ENCODE measurements at regions not wholly inside any gene's neighbourhood (a gene's known extent, or its start where the extent isn't known, plus 50 kb on each side); places are given as distances from the start of the nearest gene placed in this dataset.

GRCh38 chr17:71649941-71650350 lies 470.9 kb upstream of the SOX9 start:
- no peak for DNase-seq
- H3K27me3 ChIP-seq (ENCODE audit: control insufficient read depth in 1 of 2, insufficient read depth in 2 of 2, low read length in 1 of 2) = no peaks in the 10 kb centered on the region
- no peak overlapping the region for H3K27ac ChIP-seq (ENCODE audit: low read depth in 1 of 2, low read length in 2 of 2)
- intact Hi-C loops (cut with DNase I) = no loop called here
- no peaks in the 10 kb centered on the region for H3K36me3 ChIP-seq (ENCODE audit: control insufficient read depth in 1 of 2, insufficient read depth in 2 of 2, low read length in 1 of 2)
- H3K4me3 ChIP-seq (ENCODE audit: low read length in 2 of 2) = no peak overlapping the region
- ATAC-seq (ENCODE audit: low FRiP score) = no peak
- peaks cover 3% of the 10 kb centered on the region for H3K9me3 ChIP-seq (ENCODE audit: control insufficient read depth, low read length)
- H3K4me1 ChIP-seq (ENCODE audit: control insufficient read depth in 1 of 2, insufficient read depth in 2 of 2, low read length in 2 of 2) = no peaks in the 10 kb centered on the region

- no peak overlapping the region for H3K27ac ChIP-seq (ENCODE audit: low read depth in 1 of 2, low read length in 2 of 2)
- peaks cover 1% of the 10 kb centered on the region for H3K9me3 ChIP-seq (ENCODE audit: control insufficient read depth, low read length)
- H3K27me3 ChIP-seq (ENCODE audit: control insufficient read depth in 1 of 2, insufficient read depth in 2 of 2, low read length in 1 of 2) = no peaks in the 10 kb centered on the region
- no peaks in the 10 kb centered on the region for H3K4me1 ChIP-seq (ENCODE audit: control insufficient read depth in 1 of 2, insufficient read depth in 2 of 2, low read length in 2 of 2)
- DNase-seq (no peak), ATAC-seq (ENCODE audit: low FRiP score) (no peak)
- H3K36me3 ChIP-seq (ENCODE audit: control insufficient read depth in 1 of 2, insufficient read depth in 2 of 2, low read length in 1 of 2) = no peaks in the 10 kb centered on the region
- no peak overlapping the region for H3K4me3 ChIP-seq (ENCODE audit: low read length in 2 of 2)
- intact Hi-C loops (cut with DNase I) = no loop called here
Measured at GRCh38 chr17:71655542-71655941, 465.3 kb upstream of the SOX9 start.

- H3K27me3 ChIP-seq (ENCODE audit: control insufficient read depth in 1 of 2, insufficient read depth in 2 of 2, low read length in 1 of 2) = no peaks in the 10 kb centered on the region
- H3K9me3 ChIP-seq (ENCODE audit: control insufficient read depth, low read length) = no peaks in the 10 kb centered on the region
- H3K4me1 ChIP-seq (ENCODE audit: control insufficient read depth in 1 of 2, insufficient read depth in 2 of 2, low read length in 2 of 2) = no peaks in the 10 kb centered on the region
- 37 to 39% methylated on average over 6 of the region's 6 CpGs for WGBS, 2 donors
- no peak overlapping the region for H3K4me3 ChIP-seq (ENCODE audit: low read length in 2 of 2)
- ATAC-seq (ENCODE audit: low FRiP score) (no peak), DNase-seq (no peak)
- H3K36me3 ChIP-seq (ENCODE audit: control insufficient read depth in 1 of 2, insufficient read depth in 2 of 2, low read length in 1 of 2) = no peaks in the 10 kb centered on the region
- intact Hi-C loops (cut with DNase I) = no loop called here
- H3K27ac ChIP-seq (ENCODE audit: low read depth in 1 of 2, low read length in 2 of 2) = no peak overlapping the region
Measured at GRCh38 chr17:71656964-71657858, 463.6 kb upstream of the SOX9 start.

- Histone ChIP-seq H3K27ac (ENCODE audit: low read depth in 1 of 2, low read length in 2 of 2) (no peak overlapping the region), H3K9me3 (ENCODE audit: control insufficient read depth, low read length) (no peaks in the 10 kb centered on the region), H3K36me3 (ENCODE audit: control insufficient read depth in 1 of 2, insufficient read depth in 2 of 2, low read length in 1 of 2) (no peaks in the 10 kb centered on the region), H3K4me3 (ENCODE audit: low read length in 2 of 2) (no peak overlapping the region), H3K4me1 (ENCODE audit: control insufficient read depth in 1 of 2, insufficient read depth in 2 of 2, low read length in 2 of 2) (no peaks in the 10 kb centered on the region), H3K27me3 (ENCODE audit: control insufficient read depth in 1 of 2, insufficient read depth in 2 of 2, low read length in 1 of 2) (no peaks in the 10 kb centered on the region)
- intact Hi-C loops (cut with DNase I) = no loop called here
- DNase-seq (no peak), ATAC-seq (ENCODE audit: low FRiP score) (no peak)
- WGBS, 2 donors = 77 to 82% methylated on average over 9 of the region's 9 CpGs
Measured at GRCh38 chr17:71658996-71659395, 461.8 kb upstream of the SOX9 start.

GRCh38 chr17:71664861-71665260 lies 456.0 kb upstream of the SOX9 start:
- ATAC-seq (ENCODE audit: low FRiP score) (no peak), DNase-seq (no peak)
- Histone ChIP-seq H3K27ac (ENCODE audit: low read depth in 1 of 2, low read length in 2 of 2) (no peak overlapping the region), H3K36me3 (ENCODE audit: control insufficient read depth in 1 of 2, insufficient read depth in 2 of 2, low read length in 1 of 2) (no peaks in the 10 kb centered on the region), H3K4me1 (ENCODE audit: control insufficient read depth in 1 of 2, insufficient read depth in 2 of 2, low read length in 2 of 2) (no peaks in the 10 kb centered on the region), H3K9me3 (ENCODE audit: control insufficient read depth, low read length) (peaks cover 2% of the 10 kb centered on the region), H3K4me3 (ENCODE audit: low read length in 2 of 2) (no peak overlapping the region), H3K27me3 (ENCODE audit: control insufficient read depth in 1 of 2, insufficient read depth in 2 of 2, low read length in 1 of 2) (no peaks in the 10 kb centered on the region)
- intact Hi-C loops (cut with DNase I) = no loop called here

GRCh38 chr17:71666047-71666446 lies 454.8 kb upstream of the SOX9 start:
- Histone ChIP-seq H3K4me3 (ENCODE audit: low read length in 2 of 2) (no peak overlapping the region), H3K9me3 (ENCODE audit: control insufficient read depth, low read length) (peaks cover 2% of the 10 kb centered on the region), H3K27me3 (ENCODE audit: control insufficient read depth in 1 of 2, insufficient read depth in 2 of 2, low read length in 1 of 2) (no peaks in the 10 kb centered on the region), H3K36me3 (ENCODE audit: control insufficient read depth in 1 of 2, insufficient read depth in 2 of 2, low read length in 1 of 2) (no peaks in the 10 kb centered on the region), H3K27ac (ENCODE audit: low read depth in 1 of 2, low read length in 2 of 2) (no peak overlapping the region), H3K4me1 (ENCODE audit: control insufficient read depth in 1 of 2, insufficient read depth in 2 of 2, low read length in 2 of 2) (no peaks in the 10 kb centered on the region)
- intact Hi-C loops (cut with DNase I) = no loop called here
- ATAC-seq (ENCODE audit: low FRiP score) = no peak
- no peak for DNase-seq
- 66 to 72% methylated on average over 2 of the region's 2 CpGs for WGBS, 2 donors

GRCh38 chr17:71667661-71668060 lies 453.2 kb upstream of the SOX9 start:
- Histone ChIP-seq H3K9me3 (ENCODE audit: control insufficient read depth, low read length) (peaks cover 2% of the 10 kb centered on the region), H3K4me1 (ENCODE audit: control insufficient read depth in 1 of 2, insufficient read depth in 2 of 2, low read length in 2 of 2) (no peaks in the 10 kb centered on the region), H3K36me3 (ENCODE audit: control insufficient read depth in 1 of 2, insufficient read depth in 2 of 2, low read length in 1 of 2) (no peaks in the 10 kb centered on the region), H3K4me3 (ENCODE audit: low read length in 2 of 2) (no peak overlapping the region), H3K27ac (ENCODE audit: low read depth in 1 of 2, low read length in 2 of 2) (no peak overlapping the region), H3K27me3 (ENCODE audit: control insufficient read depth in 1 of 2, insufficient read depth in 2 of 2, low read length in 1 of 2) (no peaks in the 10 kb centered on the region)
- WGBS, 2 donors = 77% methylated on average over 1 of the region's 1 CpG
- no peak for DNase-seq
- intact Hi-C loops (cut with DNase I) = no loop called here
- ATAC-seq (ENCODE audit: low FRiP score) = no peak

- Histone ChIP-seq H3K27ac (ENCODE audit: low read depth in 1 of 2, low read length in 2 of 2) (no peak overlapping the region), H3K36me3 (ENCODE audit: control insufficient read depth in 1 of 2, insufficient read depth in 2 of 2, low read length in 1 of 2) (no peaks in the 10 kb centered on the region), H3K27me3 (ENCODE audit: control insufficient read depth in 1 of 2, insufficient read depth in 2 of 2, low read length in 1 of 2) (no peaks in the 10 kb centered on the region), H3K9me3 (ENCODE audit: control insufficient read depth, low read length) (peaks cover 2% of the 10 kb centered on the region), H3K4me1 (ENCODE audit: control insufficient read depth in 1 of 2, insufficient read depth in 2 of 2, low read length in 2 of 2) (no peaks in the 10 kb centered on the region), H3K4me3 (ENCODE audit: low read length in 2 of 2) (no peak overlapping the region)
- no peak for ATAC-seq (ENCODE audit: low FRiP score)
- no peak for DNase-seq
- WGBS, 2 donors = 44 to 60% methylated on average over 2 of the region's 2 CpGs
- intact Hi-C loops (cut with DNase I) = no loop called here
Measured at GRCh38 chr17:71668807-71669206, 452.0 kb upstream of the SOX9 start.

GRCh38 chr17:71677439-71677838 lies 443.4 kb upstream of the SOX9 start:
- WGBS, 2 donors = 64 to 66% methylated on average over 4 of the region's 4 CpGs
- H3K4me1 ChIP-seq (ENCODE audit: control insufficient read depth in 1 of 2, insufficient read depth in 2 of 2, low read length in 2 of 2) = no peaks in the 10 kb centered on the region
- peaks cover 3% of the 10 kb centered on the region for H3K9me3 ChIP-seq (ENCODE audit: control insufficient read depth, low read length)
- no peak overlapping the region for H3K27ac ChIP-seq (ENCODE audit: low read depth in 1 of 2, low read length in 2 of 2)
- no peak for DNase-seq
- ATAC-seq (ENCODE audit: low FRiP score) = no peak
- H3K36me3 ChIP-seq (ENCODE audit: control insufficient read depth in 1 of 2, insufficient read depth in 2 of 2, low read length in 1 of 2) = no peaks in the 10 kb centered on the region
- H3K27me3 ChIP-seq (ENCODE audit: control insufficient read depth in 1 of 2, insufficient read depth in 2 of 2, low read length in 1 of 2) = no peaks in the 10 kb centered on the region
- intact Hi-C loops (cut with DNase I) = no loop called here
- no peak overlapping the region for H3K4me3 ChIP-seq (ENCODE audit: low read length in 2 of 2)
